ENCODE measurements at regions not wholly inside any gene's neighbourhood (a gene's known extent, or its start where the extent isn't known, plus 50 kb on each side); places are given as distances from the start of the nearest gene placed in this dataset.

DNA sequence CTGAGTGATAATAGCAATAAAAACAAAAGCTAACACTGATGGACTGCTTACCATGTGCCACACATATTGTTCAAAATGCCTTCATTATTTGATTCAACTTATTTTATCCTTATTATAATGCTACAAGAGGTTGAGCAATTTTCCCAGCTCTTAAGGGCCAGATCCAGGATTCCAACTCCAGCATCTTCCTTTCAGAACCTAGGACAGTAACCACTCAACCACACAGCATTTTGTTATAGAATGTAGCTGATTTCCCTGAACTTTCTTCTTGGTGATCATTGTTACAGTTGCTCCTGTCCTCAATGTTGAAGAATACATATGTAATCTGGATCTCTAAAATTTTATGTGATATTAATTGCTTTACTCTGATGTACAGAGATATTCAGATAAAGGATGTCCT lies 341.7 kb downstream of the PIK3C3 start:
- TF ChIP-seq POLR2A (IDR thresholded peaks at IDR 0.05; ENCODE audit: low read depth, low read length) (no peak), POLR2AphosphoS5 (IDR thresholded peaks at IDR 0.05; ENCODE audit: low read depth, low read length) (no peak), TAF1 (IDR thresholded peaks at IDR 0.05; ENCODE audit: low read depth, low read length) (no peak)
